Thyroid gland (tissue), 4 donors: ENCODE measurements at regions not wholly inside any gene's neighbourhood (a gene's known extent, or its start where the extent isn't known, plus 50 kb on each side); places are given as distances from the start of the nearest gene placed in this dataset.

ENCODE experiments used
- CTCF ChIP-seq, 6 experiments: fragments of 200-600 bp in 3 of 6; fragments of 450-650 bp in 3 of 6; sonication (generic) in 3 of 6; IDR thresholded peaks; one replicate each; pipeline ENCODE4 v1.5.1; 2016 to 2019; ENCODE audit warnings: antibody characterized with exemption in 6 of 6, mild to moderate bottlenecking in 2 of 6, inconsistent platforms in 1 of 6, moderate library complexity in 1 of 6
- POLR2A ChIP-seq, 2 donors: fragments of 450-650 bp; IDR thresholded peaks; one replicate each; pipeline ENCODE4 v1.6.1; 2017; ENCODE audit warnings: antibody characterized with exemption in 2 of 2, mild to moderate bottlenecking in 2 of 2, moderate library complexity in 1 of 2

- no peak for TF ChIP-seq CTCF (IDR thresholded peaks at IDR 0.05)
- no peak for TF ChIP-seq POLR2A (IDR thresholded peaks at IDR 0.05)
Observed at GRCh38 chr3:22383285-22383684, 632.3 kb upstream of the ZNF385D start.
